ENCODE measurements at regions not wholly inside any gene's neighbourhood (a gene's known extent, or its start where the extent isn't known, plus 50 kb on each side); places are given as distances from the start of the nearest gene placed in this dataset.

DNA sequence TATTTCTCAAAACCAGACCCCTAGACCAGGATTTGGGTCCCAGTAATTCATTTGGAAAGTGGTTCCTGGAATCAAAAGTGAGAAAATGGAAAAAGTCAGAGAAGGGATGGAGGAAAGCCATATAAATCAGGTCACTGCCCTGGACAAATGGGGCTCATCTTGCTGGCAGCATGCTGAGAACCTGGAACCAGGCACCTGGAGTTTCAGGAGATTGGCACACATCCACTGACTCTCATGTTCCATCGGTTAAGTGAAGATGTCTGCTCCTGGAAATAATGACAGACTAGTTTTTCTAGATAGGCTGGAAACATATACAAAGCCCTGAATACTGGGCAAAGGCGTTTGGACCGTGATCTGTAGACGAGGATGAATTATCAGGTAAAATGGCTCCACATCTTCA lies 163.6 kb upstream of the HS3ST1 start (continued):
- TF ChIP-seq, protein P1, sequence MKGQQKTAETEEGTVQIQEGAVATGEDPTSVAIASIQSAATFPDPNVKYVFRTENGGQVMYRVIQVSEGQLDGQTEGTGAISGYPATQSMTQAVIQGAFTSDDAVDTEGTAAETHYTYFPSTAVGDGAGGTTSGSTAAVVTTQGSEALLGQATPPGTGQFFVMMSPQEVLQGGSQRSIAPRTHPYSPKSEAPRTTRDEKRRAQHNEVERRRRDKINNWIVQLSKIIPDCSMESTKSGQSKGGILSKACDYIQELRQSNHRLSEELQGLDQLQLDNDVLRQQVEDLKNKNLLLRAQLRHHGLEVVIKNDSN (CRISPR knock-in tag; IDR thresholded peaks at IDR 0.05), result no peak
- TF ChIP-seq KAT7 (CRISPR knock-in tag; IDR thresholded peaks at IDR 0.05; ENCODE audit: borderline replicate concordance), result no peak
- no peak for TF ChIP-seq ESRRA (CRISPR knock-in tag; IDR thresholded peaks at IDR 0.05; ENCODE audit: borderline replicate concordance)
- no peak for TF ChIP-seq NR1H2 (CRISPR knock-in tag; IDR thresholded peaks at IDR 0.05)
- TF ChIP-seq HMGA2 (CRISPR knock-in tag; IDR thresholded peaks at IDR 0.05), result no peak
- no peak for TF ChIP-seq SMAD4 (CRISPR knock-in tag; IDR thresholded peaks at IDR 0.05)
- TF ChIP-seq, protein P2, sequence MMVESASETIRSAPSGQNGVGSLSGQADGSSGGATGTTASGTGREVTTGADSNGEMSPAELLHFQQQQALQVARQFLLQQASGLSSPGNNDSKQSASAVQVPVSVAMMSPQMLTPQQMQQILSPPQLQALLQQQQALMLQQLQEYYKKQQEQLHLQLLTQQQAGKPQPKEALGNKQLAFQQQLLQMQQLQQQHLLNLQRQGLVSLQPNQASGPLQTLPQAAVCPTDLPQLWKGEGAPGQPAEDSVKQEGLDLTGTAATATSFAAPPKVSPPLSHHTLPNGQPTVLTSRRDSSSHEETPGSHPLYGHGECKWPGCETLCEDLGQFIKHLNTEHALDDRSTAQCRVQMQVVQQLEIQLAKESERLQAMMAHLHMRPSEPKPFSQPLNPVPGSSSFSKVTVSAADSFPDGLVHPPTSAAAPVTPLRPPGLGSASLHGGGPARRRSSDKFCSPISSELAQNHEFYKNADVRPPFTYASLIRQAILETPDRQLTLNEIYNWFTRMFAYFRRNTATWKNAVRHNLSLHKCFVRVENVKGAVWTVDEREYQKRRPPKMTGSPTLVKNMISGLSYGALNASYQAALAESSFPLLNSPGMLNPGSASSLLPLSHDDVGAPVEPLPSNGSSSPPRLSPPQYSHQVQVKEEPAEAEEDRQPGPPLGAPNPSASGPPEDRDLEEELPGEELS (CRISPR knock-in tag; IDR thresholded peaks at IDR 0.05), result no peak
- no peak for TF ChIP-seq ZNF671 (CRISPR knock-in tag; IDR thresholded peaks at IDR 0.05)
- no peak for TF ChIP-seq GTF2I (CRISPR knock-in tag; conservative IDR thresholded peaks at IDR 0.05)
- TF ChIP-seq ZNF317 (CRISPR knock-in tag; IDR thresholded peaks at IDR 0.05; ENCODE audit: borderline replicate concordance, low read depth), result no peak

DNA sequence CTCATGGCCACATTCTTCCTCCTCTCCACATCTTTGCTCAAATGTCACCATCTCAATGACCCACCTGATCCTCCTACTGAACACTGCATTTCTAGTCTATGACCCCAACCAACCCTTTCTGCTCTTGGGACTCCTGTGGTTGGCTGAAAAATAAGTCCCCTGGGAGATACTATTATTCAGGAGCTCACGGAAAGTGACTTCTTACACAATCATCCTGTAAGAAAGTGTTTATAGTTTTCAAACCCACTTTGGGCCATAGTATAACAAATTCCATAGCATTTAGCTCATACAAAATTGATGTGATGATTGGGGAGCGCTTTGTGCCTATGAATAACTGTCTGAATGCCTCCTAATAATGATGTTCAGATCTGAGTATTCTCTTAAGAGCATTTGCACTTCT lies 161.4 kb upstream of the HS3ST1 start:
- POLR2A ChIA-PET, result no interaction called here
- Mint-ChIP-seq H3K4me1 (peaks cover 12% of the 10 kb centered on the region), H3K36me3 (peaks cover 62% of the 10 kb centered on the region), H3K27ac (no peak overlapping the region), H3K4me3 (no peak overlapping the region), H3K9me3 (peaks cover 78% of the 10 kb centered on the region), H3K27me3 (ENCODE audit: low read depth) (peaks cover 2% of the 10 kb centered on the region)
- no peak for ATAC-seq
- DNase-seq (ENCODE audit: low spot score), result no peak
- CTCF ChIA-PET, result no interaction called here
- TF ChIP-seq, protein P3, sequence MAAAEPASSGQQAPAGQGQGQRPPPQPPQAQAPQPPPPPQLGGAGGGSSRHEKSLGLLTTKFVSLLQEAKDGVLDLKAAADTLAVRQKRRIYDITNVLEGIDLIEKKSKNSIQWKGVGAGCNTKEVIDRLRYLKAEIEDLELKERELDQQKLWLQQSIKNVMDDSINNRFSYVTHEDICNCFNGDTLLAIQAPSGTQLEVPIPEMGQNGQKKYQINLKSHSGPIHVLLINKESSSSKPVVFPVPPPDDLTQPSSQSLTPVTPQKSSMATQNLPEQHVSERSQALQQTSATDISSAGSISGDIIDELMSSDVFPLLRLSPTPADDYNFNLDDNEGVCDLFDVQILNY (CRISPR knock-in tag; IDR thresholded peaks at IDR 0.05), result no peak
- no peak for TF ChIP-seq CREM (CRISPR knock-in tag; IDR thresholded peaks at IDR 0.05)
- TF ChIP-seq, protein P4, sequence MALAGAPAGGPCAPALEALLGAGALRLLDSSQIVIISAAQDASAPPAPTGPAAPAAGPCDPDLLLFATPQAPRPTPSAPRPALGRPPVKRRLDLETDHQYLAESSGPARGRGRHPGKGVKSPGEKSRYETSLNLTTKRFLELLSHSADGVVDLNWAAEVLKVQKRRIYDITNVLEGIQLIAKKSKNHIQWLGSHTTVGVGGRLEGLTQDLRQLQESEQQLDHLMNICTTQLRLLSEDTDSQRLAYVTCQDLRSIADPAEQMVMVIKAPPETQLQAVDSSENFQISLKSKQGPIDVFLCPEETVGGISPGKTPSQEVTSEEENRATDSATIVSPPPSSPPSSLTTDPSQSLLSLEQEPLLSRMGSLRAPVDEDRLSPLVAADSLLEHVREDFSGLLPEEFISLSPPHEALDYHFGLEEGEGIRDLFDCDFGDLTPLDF (CRISPR knock-in tag; IDR thresholded peaks at IDR 0.05), result no peak
- TF ChIP-seq OVOL2 (CRISPR knock-in tag; IDR thresholded peaks at IDR 0.05; ENCODE audit: borderline replicate concordance), result no peak
- TF ChIP-seq GRHL2 (CRISPR knock-in tag; IDR thresholded peaks at IDR 0.05; ENCODE audit: insufficient replicate concordance, severe bottlenecking), result no peak
- TF ChIP-seq HMGA2 (CRISPR knock-in tag; IDR thresholded peaks at IDR 0.05), result no peak
- TF ChIP-seq NR2C2 (CRISPR knock-in tag; IDR thresholded peaks at IDR 0.05), result no peak
- no peak for TF ChIP-seq NFATC4 (CRISPR knock-in tag; IDR thresholded peaks at IDR 0.05)
- TF ChIP-seq SP1 (CRISPR knock-in tag; conservative IDR thresholded peaks at IDR 0.05), result no peak
- no peak for TF ChIP-seq NFYB (CRISPR knock-in tag; conservative IDR thresholded peaks at IDR 0.05; ENCODE audit: low read depth)
- TF ChIP-seq ZNF263 (CRISPR knock-in tag; IDR thresholded peaks at IDR 0.05; ENCODE audit: low read depth), result no peak
- TF ChIP-seq, protein P5, sequence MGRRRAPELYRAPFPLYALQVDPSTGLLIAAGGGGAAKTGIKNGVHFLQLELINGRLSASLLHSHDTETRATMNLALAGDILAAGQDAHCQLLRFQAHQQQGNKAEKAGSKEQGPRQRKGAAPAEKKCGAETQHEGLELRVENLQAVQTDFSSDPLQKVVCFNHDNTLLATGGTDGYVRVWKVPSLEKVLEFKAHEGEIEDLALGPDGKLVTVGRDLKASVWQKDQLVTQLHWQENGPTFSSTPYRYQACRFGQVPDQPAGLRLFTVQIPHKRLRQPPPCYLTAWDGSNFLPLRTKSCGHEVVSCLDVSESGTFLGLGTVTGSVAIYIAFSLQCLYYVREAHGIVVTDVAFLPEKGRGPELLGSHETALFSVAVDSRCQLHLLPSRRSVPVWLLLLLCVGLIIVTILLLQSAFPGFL (CRISPR knock-in tag; IDR thresholded peaks at IDR 0.05; ENCODE audit: borderline replicate concordance), result no peak
- TF ChIP-seq, protein P6, sequence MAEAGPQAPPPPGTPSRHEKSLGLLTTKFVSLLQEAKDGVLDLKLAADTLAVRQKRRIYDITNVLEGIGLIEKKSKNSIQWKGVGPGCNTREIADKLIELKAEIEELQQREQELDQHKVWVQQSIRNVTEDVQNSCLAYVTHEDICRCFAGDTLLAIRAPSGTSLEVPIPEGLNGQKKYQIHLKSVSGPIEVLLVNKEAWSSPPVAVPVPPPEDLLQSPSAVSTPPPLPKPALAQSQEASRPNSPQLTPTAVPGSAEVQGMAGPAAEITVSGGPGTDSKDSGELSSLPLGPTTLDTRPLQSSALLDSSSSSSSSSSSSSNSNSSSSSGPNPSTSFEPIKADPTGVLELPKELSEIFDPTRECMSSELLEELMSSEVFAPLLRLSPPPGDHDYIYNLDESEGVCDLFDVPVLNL (CRISPR knock-in tag; IDR thresholded peaks at IDR 0.05; ENCODE audit: borderline replicate concordance, low read depth), result no peak
- TF ChIP-seq NR3C1 (CRISPR knock-in tag; conservative IDR thresholded peaks at IDR 0.05; ENCODE audit: low read depth), result no peak
- TF ChIP-seq NR1H2 (CRISPR knock-in tag; IDR thresholded peaks at IDR 0.05), result no peak
